ENCODE measurements at regions not wholly inside any gene's neighbourhood (a gene's known extent, or its start where the extent isn't known, plus 50 kb on each side); places are given as distances from the start of the nearest gene placed in this dataset.

GRCh38 chr6:140319209-140319608 is 944.8 kb upstream of the CITED2 start:
- Mint-ChIP-seq H3K9me3 (ENCODE audit: unreplicated experiment) (no peaks in the 10 kb centered on the region), H3K27me3 (ENCODE audit: insufficient read depth, unreplicated experiment) (no peaks in the 10 kb centered on the region), H3K4me1 (ENCODE audit: insufficient read depth, unreplicated experiment) (no peaks in the 10 kb centered on the region), H3K4me3 (ENCODE audit: unreplicated experiment) (no peak overlapping the region), H3K27ac (ENCODE audit: low read depth, unreplicated experiment) (no peak overlapping the region), H3K36me3 (ENCODE audit: insufficient read depth, unreplicated experiment) (no peaks in the 10 kb centered on the region)
- TF ChIP-seq CTCF (IDR thresholded peaks at IDR 0.05; ENCODE audit: unreplicated experiment) = no peak
- BruUV-seq (replicated peaks) = no TSS peak
- POLR2A ChIA-PET = no interaction called here
- intact Hi-C loops (cut with micrococcal nuclease) = no loop called here
- no peak for DNase-seq (ENCODE audit: unreplicated experiment)
- CTCF ChIA-PET = interaction anchor here (1.6 kb wide), 1 partner anchor 14 kb away, joined by 4 read pairs; no protein-coding TSS in a partner anchor

- no TSS peak for BruUV-seq (replicated peaks)
- Mint-ChIP-seq H3K27me3 (ENCODE audit: insufficient read depth, unreplicated experiment) (no peaks in the 10 kb centered on the region), H3K36me3 (ENCODE audit: insufficient read depth, unreplicated experiment) (no peaks in the 10 kb centered on the region)
These were observed 944.0 kb upstream of the CITED2 start for GRCh38 chr6:140318408-140318807.

GRCh38 chr6:140317950-140318349 is 943.5 kb upstream of the CITED2 start:
- ChIA-PET POLR2A (no interaction called here), CTCF (interaction anchor here (1.5 kb wide), 1 partner anchor 948 kb away, joined by 4 read pairs; no protein-coding TSS in a partner anchor)
- Mint-ChIP-seq H3K27me3 (ENCODE audit: insufficient read depth, unreplicated experiment) (no peaks in the 10 kb centered on the region), H3K4me3 (ENCODE audit: unreplicated experiment) (no peak overlapping the region), H3K9me3 (ENCODE audit: unreplicated experiment) (peaks cover 8% of the 10 kb centered on the region), H3K36me3 (ENCODE audit: insufficient read depth, unreplicated experiment) (no peaks in the 10 kb centered on the region), H3K4me1 (ENCODE audit: insufficient read depth, unreplicated experiment) (no peaks in the 10 kb centered on the region), H3K27ac (ENCODE audit: low read depth, unreplicated experiment) (no peak overlapping the region)
- no peak for DNase-seq (ENCODE audit: unreplicated experiment)
- no peak for TF ChIP-seq CTCF (IDR thresholded peaks at IDR 0.05; ENCODE audit: unreplicated experiment)
- BruUV-seq (replicated peaks) = no TSS peak
- intact Hi-C loops (cut with micrococcal nuclease) = no loop called here

More at GRCh38 chr6:140318408-140318807, 944.0 kb upstream of the CITED2 start:
- ChIA-PET POLR2A (no interaction called here), CTCF (interaction anchor here (1.6 kb wide), 1 partner anchor 13 kb away, joined by 4 read pairs; no protein-coding TSS in a partner anchor)
- Mint-ChIP-seq H3K4me3 (ENCODE audit: unreplicated experiment) (no peak overlapping the region), H3K9me3 (ENCODE audit: unreplicated experiment) (peaks cover 6% of the 10 kb centered on the region), H3K27ac (ENCODE audit: low read depth, unreplicated experiment) (no peak overlapping the region), H3K4me1 (ENCODE audit: insufficient read depth, unreplicated experiment) (no peaks in the 10 kb centered on the region)
- TF ChIP-seq CTCF (IDR thresholded peaks at IDR 0.05; ENCODE audit: unreplicated experiment) = no peak
- intact Hi-C loops (cut with micrococcal nuclease) = no loop called here
- DNase-seq (ENCODE audit: unreplicated experiment) = no peak

- no peaks in the 10 kb centered on the region for H3K4me1 Mint-ChIP-seq (ENCODE audit: insufficient read depth, unreplicated experiment)
- no peaks in the 10 kb centered on the region for H3K36me3 Mint-ChIP-seq (ENCODE audit: insufficient read depth, unreplicated experiment)
- H3K27me3 Mint-ChIP-seq (ENCODE audit: insufficient read depth, unreplicated experiment) = no peaks in the 10 kb centered on the region
- ChIA-PET CTCF (interaction anchor here (1.5 kb wide), 1 partner anchor 947 kb away, joined by 4 read pairs; no protein-coding TSS in a partner anchor), POLR2A (no interaction called here)
- H3K9me3 Mint-ChIP-seq (ENCODE audit: unreplicated experiment) = peaks cover 8% of the 10 kb centered on the region
- H3K4me3 Mint-ChIP-seq (ENCODE audit: unreplicated experiment) = no peak overlapping the region
- intact Hi-C loops (cut with micrococcal nuclease) = no loop called here
- DNase-seq (ENCODE audit: unreplicated experiment) = no peak
- BruUV-seq (replicated peaks) = no TSS peak
- TF ChIP-seq CTCF (IDR thresholded peaks at IDR 0.05; ENCODE audit: unreplicated experiment) = no peak
- H3K27ac Mint-ChIP-seq (ENCODE audit: low read depth, unreplicated experiment) = no peak overlapping the region
These were observed 942.5 kb upstream of the CITED2 start for GRCh38 chr6:140316966-140317365.

Measured in MCF 10A (cell line).